ENCODE measurements at regions not wholly inside any gene's neighbourhood (a gene's known extent, or its start where the extent isn't known, plus 50 kb on each side); places are given as distances from the start of the nearest gene placed in this dataset.

- TF ChIP-seq POLR2A (IDR thresholded peaks at IDR 0.05) (no peak), CTCF (IDR thresholded peaks at IDR 0.05) (no peak)
Observed at GRCh38 chr6:71220466-71220865, 68.1 kb upstream of the OGFRL1 start.

Data from body of pancreas (tissue), 4 donors.